GM13977 (cell line): ENCODE measurements at regions not wholly inside any gene's neighbourhood (a gene's known extent, or its start where the extent isn't known, plus 50 kb on each side); places are given as distances from the start of the nearest gene placed in this dataset.
A peak's percentile ranks its signal among the peaks of the same experiment; 100 is the strongest.

Experiments
- DNase-seq: peaks from one replicate; pipeline ENCODE4 v3.0.0; 2012; ENCODE audit warnings: low spot score
- CTCF ChIP-seq: IDR thresholded peaks from 2 replicates; pipeline ENCODE4 v1.5.1; 2012; ENCODE audit warnings: mild to moderate bottlenecking, control low read depth; ENCODE audit not compliant: insufficient read depth; ENCODE audit errors: extremely low read depth, missing control alignments
- in situ Hi-C: fragments of 300-500 bp; cut with MboI; formaldehyde crosslinking; loops from one replicate; pipeline ENCODE4 v1.12.0; 2022; ENCODE audit warnings: low sequenced_read_pairs, low pct_unique_long_range_greater_than_20kb, mixed read lengths, inconsistent platforms; ENCODE audit not compliant: unreplicated experiment

- no peak for TF ChIP-seq CTCF
- DNase-seq: peak; percentile 50
- in situ Hi-C loops: loop anchor here (25.0 kb wide), 1 partner anchor 113 kb away; no protein-coding TSS in a partner anchor
Observed at GRCh38 chr2:181123798-181124231, 143.4 kb downstream of the UBE2E3 start.

GRCh38 chr2:181124497-181124896 is 144.1 kb downstream of the UBE2E3 start:
- in situ Hi-C loops: loop anchor here (25.0 kb wide), 1 partner anchor 113 kb away; no protein-coding TSS in a partner anchor
- TF ChIP-seq CTCF: no peak
- no peak for DNase-seq

- in situ Hi-C loops: no loop called here
- TF ChIP-seq CTCF: no peak
- DNase-seq: no peak
Observed at GRCh38 chr2:181125359-181125758, 145.0 kb downstream of the UBE2E3 start.

- in situ Hi-C loops: no loop called here
- no peak for DNase-seq
- no peak for TF ChIP-seq CTCF
Observed at GRCh38 chr2:181126311-181126868, 146.0 kb downstream of the UBE2E3 start.

GRCh38 chr2:181128199-181128598 is 147.8 kb downstream of the UBE2E3 start:
- in situ Hi-C loops: no loop called here
- no peak for TF ChIP-seq CTCF
- peak; percentile 21 for DNase-seq

- no peak for TF ChIP-seq CTCF
- DNase-seq: no peak
- in situ Hi-C loops: no loop called here
Observed at GRCh38 chr2:181129364-181130056, 149.1 kb downstream of the UBE2E3 start.
